ENCODE measurements at regions not wholly inside any gene's neighbourhood (a gene's known extent, or its start where the extent isn't known, plus 50 kb on each side); places are given as distances from the start of the nearest gene placed in this dataset.
"Not testable (repeated sequence)": the region's sequence is repeated elsewhere in the genome, so short reads cannot be mapped to it uniquely, and the experiment has no call there.

GRCh38 chr5:66405145-66405544 lies 191.0 kb upstream of the MAST4 start:
- DNase-seq (ENCODE audit: low spot score); intact Hi-C loops (cut with DNase I): not testable (repeated sequence)

- intact Hi-C loops (cut with DNase I), result no loop called here
- no peak for DNase-seq (ENCODE audit: low spot score)
Measured at GRCh38 chr5:66406761-66407336, 189.3 kb upstream of the MAST4 start.

- intact Hi-C loops (cut with DNase I), result no loop called here
- no peak for DNase-seq (ENCODE audit: low spot score)
Measured at GRCh38 chr5:66407765-66408164, 188.4 kb upstream of the MAST4 start.

- intact Hi-C loops (cut with DNase I), result no loop called here
- DNase-seq (ENCODE audit: low spot score), result no peak
Measured at GRCh38 chr5:66408576-66408975, 187.6 kb upstream of the MAST4 start.

- intact Hi-C loops (cut with DNase I), result no loop called here
Measured at GRCh38 chr5:66410122-66410521, 186.1 kb upstream of the MAST4 start.

GRCh38 chr5:66411701-66412100 lies 184.5 kb upstream of the MAST4 start:
- no peak for DNase-seq (ENCODE audit: low spot score)
- intact Hi-C loops (cut with DNase I), result no loop called here

More at GRCh38 chr5:66410122-66410521, 186.1 kb upstream of the MAST4 start:
- no peak for DNase-seq (ENCODE audit: low spot score)

DNA sequence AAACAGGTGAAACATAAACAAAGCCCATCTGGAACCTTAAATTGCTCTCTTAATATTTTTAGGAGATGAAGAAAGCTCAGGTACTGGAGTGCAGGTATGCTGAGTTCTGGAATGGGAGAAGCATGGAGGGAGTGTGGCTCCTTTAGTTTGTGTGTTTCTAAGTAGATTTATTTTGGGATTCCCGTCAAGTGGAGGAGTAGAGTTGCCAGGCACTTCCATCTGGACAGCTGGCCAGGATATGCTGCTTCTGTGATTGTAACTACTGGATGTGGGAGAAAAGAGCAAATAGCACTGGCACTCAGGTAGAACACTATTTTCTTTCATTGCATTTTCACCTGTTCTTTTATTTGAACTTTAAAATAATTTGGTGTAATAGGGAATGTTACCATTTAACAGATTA lies 182.3 kb upstream of the MAST4 start:
- intact Hi-C loops (cut with DNase I), result no loop called here
- DNase-seq (ENCODE audit: low spot score), result no peak

GRCh38 chr5:66415208-66415607 lies 181.0 kb upstream of the MAST4 start:
- intact Hi-C loops (cut with DNase I), result no loop called here
- DNase-seq (ENCODE audit: low spot score), result no peak

- intact Hi-C loops (cut with DNase I), result no loop called here
- no peak for DNase-seq (ENCODE audit: low spot score)
Measured at GRCh38 chr5:66416698-66417097, 179.5 kb upstream of the MAST4 start.

GRCh38 chr5:66417781-66418180 lies 178.4 kb upstream of the MAST4 start:
- intact Hi-C loops (cut with DNase I), result no loop called here
- DNase-seq (ENCODE audit: low spot score), result no peak

GRCh38 chr5:66423484-66423883 lies 172.7 kb upstream of the MAST4 start:
- DNase-seq (ENCODE audit: low spot score), result no peak
- intact Hi-C loops (cut with DNase I), result loop anchor here in 1 of 2 donors (10.0 kb wide), 1 partner anchor 119 kb away; no protein-coding TSS in a partner anchor

GRCh38 chr5:66425842-66426241 lies 170.4 kb upstream of the MAST4 start:
- intact Hi-C loops (cut with DNase I), result loop anchor here in 1 of 2 donors (10.0 kb wide), 1 partner anchor 121 kb away; no protein-coding TSS in a partner anchor
- no peak for DNase-seq (ENCODE audit: low spot score)

DNA sequence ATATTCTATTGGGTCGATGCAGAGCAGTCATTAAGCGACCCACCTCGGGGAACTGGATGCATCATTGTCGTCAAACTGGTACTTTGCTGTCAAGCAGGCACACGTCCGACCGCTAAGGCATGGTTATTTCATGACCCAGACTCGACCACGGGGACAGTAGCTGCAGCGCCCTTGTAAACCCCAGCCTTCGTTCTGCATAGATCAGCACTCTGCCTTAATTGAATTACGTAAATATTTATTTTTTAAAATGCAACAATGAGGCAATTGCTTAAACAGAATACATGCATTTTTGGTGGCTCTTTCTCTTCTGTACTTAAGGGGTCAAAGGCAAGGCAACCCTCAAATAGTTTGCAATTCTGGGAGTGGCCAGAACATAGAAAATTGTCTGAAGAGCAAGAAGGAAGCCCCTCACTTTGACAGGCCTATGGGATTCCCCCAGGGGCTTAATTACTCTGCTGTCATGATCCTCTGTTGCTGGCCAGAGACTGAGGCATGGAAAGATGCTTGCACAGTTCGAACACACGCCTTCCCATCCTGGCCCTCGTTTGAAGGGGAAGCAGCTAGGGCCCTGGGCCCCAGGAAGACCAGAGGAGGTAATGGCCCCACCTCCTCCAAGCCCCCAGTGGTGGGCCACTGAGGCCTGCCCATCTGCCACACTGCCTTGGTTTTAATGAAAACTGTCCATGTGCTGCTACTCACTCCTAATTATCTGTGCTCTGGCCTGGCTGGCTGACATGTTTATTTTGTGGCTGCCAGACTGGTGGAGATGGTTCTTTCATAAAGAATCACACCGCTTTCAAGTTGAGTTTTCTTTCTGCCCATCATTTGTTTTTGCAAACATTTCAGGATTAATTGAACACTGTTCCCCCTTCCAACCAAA lies 169.7 kb upstream of the MAST4 start:
- intact Hi-C loops (cut with DNase I), result loop anchor here in 1 of 2 donors (10.0 kb wide), 1 partner anchor 122 kb away; no protein-coding TSS in a partner anchor
- DNase-seq (ENCODE audit: low spot score), result no peak

GRCh38 chr5:66427139-66427442 lies 169.1 kb upstream of the MAST4 start:
- intact Hi-C loops (cut with DNase I), result loop anchor here in 1 of 2 donors (10.0 kb wide), 1 partner anchor 122 kb away; no protein-coding TSS in a partner anchor
- no peak for DNase-seq (ENCODE audit: low spot score)

GRCh38 chr5:66436721-66437120 lies 159.5 kb upstream of the MAST4 start:
- intact Hi-C loops (cut with DNase I), result no loop called here
- no peak for DNase-seq (ENCODE audit: low spot score)

DNA sequence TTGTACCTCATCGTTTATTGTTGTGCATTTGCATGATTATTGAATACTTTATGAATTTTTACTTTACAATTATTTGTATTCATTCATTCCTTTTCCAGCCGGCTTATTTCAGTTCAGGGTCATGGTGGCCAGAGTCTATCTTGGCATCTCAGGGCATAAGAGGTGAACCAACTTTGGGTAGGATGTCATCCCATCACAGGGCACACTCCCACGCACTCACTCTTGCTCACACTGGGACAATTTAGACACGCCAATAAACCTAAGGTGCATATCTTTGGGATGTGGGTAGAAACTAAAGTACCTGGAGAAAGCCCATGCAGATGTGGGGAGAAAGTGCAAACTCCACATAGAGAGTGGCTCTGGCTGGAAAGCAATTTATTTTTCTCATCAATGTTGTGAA lies 158.1 kb upstream of the MAST4 start:
- intact Hi-C loops (cut with DNase I), result no loop called here
- DNase-seq (ENCODE audit: low spot score), result no peak

DNA sequence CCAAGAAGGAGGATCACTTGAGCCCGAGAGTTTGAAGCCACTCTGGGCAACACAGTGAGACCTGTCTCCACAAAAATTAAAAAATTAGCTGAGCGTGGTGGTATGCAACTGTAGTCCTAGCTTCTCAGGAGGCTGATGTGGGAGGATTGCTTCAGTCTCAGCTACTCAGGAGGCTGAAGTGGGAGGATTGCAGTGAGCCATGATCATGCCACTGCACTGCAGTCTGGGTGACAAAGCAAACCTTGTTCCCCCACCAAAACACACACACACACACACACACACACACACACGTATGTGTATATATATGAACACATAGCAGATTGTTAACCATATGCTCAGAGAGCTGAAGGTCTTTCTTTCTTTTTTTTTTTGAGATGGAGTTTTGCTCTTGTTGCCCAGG lies 157.5 kb upstream of the MAST4 start:
- intact Hi-C loops (cut with DNase I), result no loop called here
- no peak for DNase-seq (ENCODE audit: low spot score)

DNA sequence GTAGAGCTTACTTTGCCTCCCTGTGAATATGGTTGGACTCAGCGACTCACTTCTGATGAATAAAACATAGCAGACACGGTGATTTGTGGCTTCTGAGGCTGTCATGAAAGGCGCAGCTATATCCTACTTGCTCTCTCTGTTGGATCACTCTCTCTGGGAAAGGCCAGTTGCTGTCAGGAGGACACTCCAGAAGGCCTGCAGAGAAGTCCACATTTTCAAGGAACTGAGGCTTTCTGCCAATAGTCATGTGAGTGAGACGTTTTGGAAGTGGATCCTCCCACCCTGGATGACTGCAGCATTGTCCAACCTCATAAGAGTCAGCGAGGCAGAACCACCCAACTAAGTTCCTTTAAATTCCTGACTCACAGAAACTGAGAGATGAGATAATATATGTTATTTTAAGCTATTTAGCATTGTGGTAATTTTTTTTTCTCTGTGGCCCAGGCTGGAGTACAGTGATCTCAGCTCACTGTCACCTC lies 156.0 kb upstream of the MAST4 start:
- intact Hi-C loops (cut with DNase I), result no loop called here
- no peak for DNase-seq (ENCODE audit: low spot score)

DNA sequence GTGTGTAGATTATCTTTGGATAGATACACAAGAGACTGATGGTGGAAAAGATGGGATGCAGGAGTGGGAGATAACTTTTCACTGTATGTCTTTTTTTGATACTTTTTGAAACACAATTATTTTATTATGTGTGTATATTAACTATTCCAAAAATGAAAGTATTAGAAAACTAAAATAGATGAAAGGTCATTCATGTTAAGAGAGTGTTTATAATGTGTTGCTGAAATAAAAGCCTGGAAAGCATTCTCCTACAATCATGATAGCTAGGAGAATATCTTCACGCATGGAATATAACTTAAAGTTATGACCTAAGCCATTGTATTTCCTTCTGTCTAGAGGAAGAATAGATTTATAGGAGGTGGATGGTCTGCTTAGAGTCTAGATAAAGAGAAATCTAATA lies 154.8 kb upstream of the MAST4 start:
- DNase-seq (ENCODE audit: low spot score), result no peak

GRCh38 chr5:66442951-66443445 lies 153.2 kb upstream of the MAST4 start:
- intact Hi-C loops (cut with DNase I), result no loop called here
- DNase-seq (ENCODE audit: low spot score), result peak; percentile 82

More for the DNA sequence above, 154.8 kb upstream of the MAST4 start:
- intact Hi-C loops (cut with DNase I), result no loop called here

Data from posterior vena cava (tissue), 2 donors.